ENCODE measurements at regions not wholly inside any gene's neighbourhood (a gene's known extent, or its start where the extent isn't known, plus 50 kb on each side); places are given as distances from the start of the nearest gene placed in this dataset.

DNA sequence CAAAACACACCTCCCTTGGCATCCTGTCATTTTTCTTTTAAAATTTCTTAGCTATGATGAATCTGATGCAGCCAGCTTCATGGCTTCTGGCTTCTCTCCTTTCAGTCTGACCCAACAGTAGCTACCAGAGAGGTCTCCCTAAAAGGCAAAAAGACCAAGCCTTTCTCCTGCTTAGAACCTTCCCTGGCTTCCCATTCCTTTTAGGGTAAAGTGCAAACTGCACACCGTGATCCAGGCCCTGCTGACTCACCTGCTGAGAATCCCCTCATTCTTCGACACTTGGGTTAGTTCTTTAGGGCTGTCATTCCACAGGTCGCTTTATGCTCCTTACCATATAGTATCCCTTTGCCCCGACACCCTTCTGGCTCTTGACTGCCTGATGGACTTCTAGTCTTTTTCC lies 362.4 kb downstream of the MIAT start:
- H3K4me3 ChIP-seq (ENCODE audit: low read length): no peak overlapping the region
- no peak overlapping the region for H3K4me2 ChIP-seq (ENCODE audit: low read length)
- H3K27ac ChIP-seq (ENCODE audit: low read length): no peak overlapping the region
- H3K27me3 ChIP-seq (ENCODE audit: low read depth, low read length): peaks cover 25% of the 10 kb centered on the region
- no peak for TF ChIP-seq EZH2phosphoT487 (IDR thresholded peaks at IDR 0.05; ENCODE audit: low read depth)
- TF ChIP-seq, protein P1, sequence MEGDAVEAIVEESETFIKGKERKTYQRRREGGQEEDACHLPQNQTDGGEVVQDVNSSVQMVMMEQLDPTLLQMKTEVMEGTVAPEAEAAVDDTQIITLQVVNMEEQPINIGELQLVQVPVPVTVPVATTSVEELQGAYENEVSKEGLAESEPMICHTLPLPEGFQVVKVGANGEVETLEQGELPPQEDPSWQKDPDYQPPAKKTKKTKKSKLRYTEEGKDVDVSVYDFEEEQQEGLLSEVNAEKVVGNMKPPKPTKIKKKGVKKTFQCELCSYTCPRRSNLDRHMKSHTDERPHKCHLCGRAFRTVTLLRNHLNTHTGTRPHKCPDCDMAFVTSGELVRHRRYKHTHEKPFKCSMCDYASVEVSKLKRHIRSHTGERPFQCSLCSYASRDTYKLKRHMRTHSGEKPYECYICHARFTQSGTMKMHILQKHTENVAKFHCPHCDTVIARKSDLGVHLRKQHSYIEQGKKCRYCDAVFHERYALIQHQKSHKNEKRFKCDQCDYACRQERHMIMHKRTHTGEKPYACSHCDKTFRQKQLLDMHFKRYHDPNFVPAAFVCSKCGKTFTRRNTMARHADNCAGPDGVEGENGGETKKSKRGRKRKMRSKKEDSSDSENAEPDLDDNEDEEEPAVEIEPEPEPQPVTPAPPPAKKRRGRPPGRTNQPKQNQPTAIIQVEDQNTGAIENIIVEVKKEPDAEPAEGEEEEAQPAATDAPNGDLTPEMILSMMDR (IDR thresholded peaks at IDR 0.05; ENCODE audit: low read depth, low read length): no peak
- no peaks in the 10 kb centered on the region for H3K36me3 ChIP-seq (replicated peaks; ENCODE audit: low read depth, low read length)
- no peaks in the 10 kb centered on the region for H3K4me1 ChIP-seq (ENCODE audit: low read length)
- no peaks in the 10 kb centered on the region for H4K20me1 ChIP-seq (ENCODE audit: insufficient read depth, low read length)
- no peaks in the 10 kb centered on the region for H3K79me2 ChIP-seq (ENCODE audit: low read length)
- no peak overlapping the region for H3K9ac ChIP-seq (ENCODE audit: low read length)
- H2AFZ ChIP-seq (ENCODE audit: low read depth, low read length): no peak overlapping the region
- no peaks in the 10 kb centered on the region for H3K9me3 ChIP-seq (ENCODE audit: insufficient read depth, low read length)

DNA sequence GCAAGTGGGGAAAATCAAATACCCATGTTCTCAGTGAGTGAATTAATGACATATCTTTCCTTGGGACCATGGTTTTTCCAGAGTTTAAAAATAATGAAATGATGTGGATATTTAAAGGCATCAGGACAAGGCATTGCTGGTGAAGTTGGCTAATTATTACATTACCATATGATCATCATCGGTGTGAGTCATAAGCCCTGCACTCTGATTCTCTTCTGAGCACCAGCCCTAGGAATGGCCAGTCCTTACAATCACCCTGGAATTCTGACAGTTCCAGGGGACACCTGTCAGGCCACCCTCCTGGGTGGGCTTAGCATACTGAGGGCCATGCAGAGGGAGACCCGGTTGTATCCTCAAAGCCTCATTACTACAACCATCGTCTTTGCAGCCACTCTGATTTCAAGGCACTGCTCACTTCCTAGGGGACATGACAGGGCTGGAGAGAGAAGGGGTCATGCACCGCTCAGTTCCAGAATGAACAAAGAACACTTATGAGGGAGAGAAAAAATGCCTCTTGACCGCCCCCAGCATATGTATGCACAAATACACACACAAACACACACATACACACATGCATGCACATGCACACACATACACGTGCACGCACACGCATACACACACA lies 365.0 kb downstream of the MIAT start:
- no peak for TF ChIP-seq EZH2phosphoT487 (IDR thresholded peaks at IDR 0.05; ENCODE audit: low read depth)
- TF ChIP-seq, protein P1 (IDR thresholded peaks at IDR 0.05; ENCODE audit: low read depth, low read length): no peak
- no peaks in the 10 kb centered on the region for H4K20me1 ChIP-seq (ENCODE audit: insufficient read depth, low read length)
- H3K36me3 ChIP-seq (replicated peaks; ENCODE audit: low read depth, low read length): no peaks in the 10 kb centered on the region
- no peaks in the 10 kb centered on the region for H3K9me3 ChIP-seq (ENCODE audit: insufficient read depth, low read length)
- H2AFZ ChIP-seq (ENCODE audit: low read depth, low read length): no peak overlapping the region
- peaks cover 22% of the 10 kb centered on the region for H3K27me3 ChIP-seq (ENCODE audit: low read depth, low read length)
- no peak overlapping the region for H3K27ac ChIP-seq (ENCODE audit: low read length)
- no peak overlapping the region for H3K9ac ChIP-seq (ENCODE audit: low read length)
- H3K4me1 ChIP-seq (ENCODE audit: low read length): no peaks in the 10 kb centered on the region
- H3K4me2 ChIP-seq (ENCODE audit: low read length): no peak overlapping the region
- no peak overlapping the region for H3K4me3 ChIP-seq (ENCODE audit: low read length)
- H3K79me2 ChIP-seq (ENCODE audit: low read length): no peaks in the 10 kb centered on the region

DNA sequence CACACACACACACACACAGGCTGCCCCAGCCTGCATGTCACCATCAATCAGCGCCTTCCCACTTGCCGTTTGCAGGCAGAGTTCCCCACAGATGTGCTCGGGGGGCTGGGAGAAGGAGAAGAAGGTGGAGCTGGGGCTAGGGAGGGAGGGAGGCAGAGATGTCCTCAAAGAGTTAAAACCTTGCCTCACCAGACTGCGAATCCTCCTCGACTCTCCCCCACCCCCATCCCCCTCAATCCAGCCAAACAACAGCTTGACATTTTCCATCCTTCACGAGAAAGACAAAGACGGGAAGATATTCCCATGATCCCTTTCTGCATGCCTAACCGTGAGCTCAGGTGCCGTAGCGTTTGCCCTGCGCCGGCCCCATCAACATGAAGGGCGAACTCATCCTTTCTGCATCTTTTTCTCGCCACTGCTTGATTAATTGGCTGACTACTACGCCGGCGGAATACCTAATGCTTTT lies 365.5 kb downstream of the MIAT start:
- TF ChIP-seq, protein P1 (IDR thresholded peaks at IDR 0.05; ENCODE audit: low read depth, low read length): no peak
- no peak for TF ChIP-seq EZH2phosphoT487 (IDR thresholded peaks at IDR 0.05; ENCODE audit: low read depth)
- H3K36me3 ChIP-seq (replicated peaks; ENCODE audit: low read depth, low read length): no peaks in the 10 kb centered on the region
- H3K4me1 ChIP-seq (ENCODE audit: low read length): no peaks in the 10 kb centered on the region
- no peaks in the 10 kb centered on the region for H3K9me3 ChIP-seq (ENCODE audit: insufficient read depth, low read length)
- H2AFZ ChIP-seq (ENCODE audit: low read depth, low read length): no peak overlapping the region
- no peaks in the 10 kb centered on the region for H3K79me2 ChIP-seq (ENCODE audit: low read length)
- H3K27me3 ChIP-seq (ENCODE audit: low read depth, low read length): peaks cover 22% of the 10 kb centered on the region
- no peak overlapping the region for H3K4me2 ChIP-seq (ENCODE audit: low read length)
- H3K27ac ChIP-seq (ENCODE audit: low read length): no peak overlapping the region
- no peak overlapping the region for H3K9ac ChIP-seq (ENCODE audit: low read length)
- no peak overlapping the region for H3K4me3 ChIP-seq (ENCODE audit: low read length)
- no peaks in the 10 kb centered on the region for H4K20me1 ChIP-seq (ENCODE audit: insufficient read depth, low read length)

DNA sequence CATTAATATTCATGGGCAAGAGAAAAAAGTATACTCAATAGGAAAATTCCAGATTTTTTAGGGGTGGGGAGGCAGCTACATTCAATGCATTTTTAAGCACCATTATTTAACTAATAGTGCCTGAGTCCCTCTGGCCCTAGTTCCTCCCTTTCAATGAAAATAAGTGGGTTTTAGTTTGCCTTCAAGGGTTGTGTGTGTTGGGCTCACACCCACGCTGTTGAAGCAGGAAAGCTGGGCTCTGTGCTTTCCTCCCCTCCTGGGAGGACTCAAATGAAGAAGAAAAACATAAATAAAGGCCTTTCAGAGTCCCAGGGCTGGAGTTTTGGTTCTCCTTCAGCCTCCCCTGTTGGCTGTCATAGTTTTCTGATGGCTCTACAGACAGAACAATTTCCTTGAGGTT lies 366.2 kb downstream of the MIAT start:
- no peaks in the 10 kb centered on the region for H3K79me2 ChIP-seq (ENCODE audit: low read length)
- no peaks in the 10 kb centered on the region for H3K9me3 ChIP-seq (ENCODE audit: insufficient read depth, low read length)
- H3K27me3 ChIP-seq (ENCODE audit: low read depth, low read length): peaks cover 22% of the 10 kb centered on the region
- H3K4me2 ChIP-seq (ENCODE audit: low read length): no peak overlapping the region
- no peak overlapping the region for H3K27ac ChIP-seq (ENCODE audit: low read length)
- H3K36me3 ChIP-seq (replicated peaks; ENCODE audit: low read depth, low read length): no peaks in the 10 kb centered on the region
- no peak overlapping the region for H3K9ac ChIP-seq (ENCODE audit: low read length)
- H3K4me1 ChIP-seq (ENCODE audit: low read length): no peaks in the 10 kb centered on the region
- no peak overlapping the region for H3K4me3 ChIP-seq (ENCODE audit: low read length)
- H2AFZ ChIP-seq (ENCODE audit: low read depth, low read length): no peak overlapping the region
- no peaks in the 10 kb centered on the region for H4K20me1 ChIP-seq (ENCODE audit: insufficient read depth, low read length)
- no peak for TF ChIP-seq EZH2phosphoT487 (IDR thresholded peaks at IDR 0.05; ENCODE audit: low read depth)
- TF ChIP-seq, protein P1 (IDR thresholded peaks at IDR 0.05; ENCODE audit: low read depth, low read length): no peak
